GM12878 (cell line): ENCODE measurements at regions not wholly inside any gene's neighbourhood (a gene's known extent, or its start where the extent isn't known, plus 50 kb on each side); places are given as distances from the start of the nearest gene placed in this dataset.

Experiments used
- BHLHE40 ChIP-seq, 2 experiments: fragments of 450-650 bp in 1 of 2; IDR thresholded peaks; 2 replicates each; pipeline ENCODE4 v1.6.1; 2011 to 2017; ENCODE audit warnings: low read depth in 2 of 2, borderline replicate concordance in 1 of 2, improper control_type of control experiment in 1 of 2, low read length in 1 of 2, mild to moderate bottlenecking in 1 of 2
- E2F4 ChIP-seq: IDR thresholded peaks from 2 replicates; pipeline ENCODE4 v1.6.1; 2012; ENCODE audit warnings: low read depth, low read length, improper control_type of control experiment
- EP300 ChIP-seq, 2 experiments: fragments of 150-350 bp in 1 of 2; IDR thresholded peaks; 2 replicates each; pipeline ENCODE4 v1.6.1; 2011 to 2012; ENCODE audit warnings: low read depth in 2 of 2, low read length in 2 of 2, borderline replicate concordance in 1 of 2, improper control_type of control experiment in 1 of 2, inconsistent platforms in 1 of 2; ENCODE audit not compliant: control insufficient read depth in 1 of 2
- EZH2 ChIP-seq: IDR thresholded peaks from 2 replicates; pipeline ENCODE4 v1.6.1; 2012; ENCODE audit warnings: low read depth, mild to moderate bottlenecking, control low read depth, inconsistent platforms, low read length, borderline replicate concordance; ENCODE audit not compliant: control insufficient read depth
- POLR2A ChIP-seq: IDR thresholded peaks from 2 replicates; pipeline ENCODE4 v1.6.1; 2011; ENCODE audit warnings: low read depth, mild to moderate bottlenecking, low read length
- POLR2AphosphoS2 ChIP-seq: IDR thresholded peaks from 2 replicates; pipeline ENCODE4 v1.6.1; 2011; ENCODE audit warnings: low read depth, mild to moderate bottlenecking, low read length, improper control_type of control experiment, moderate library complexity
- RFX5 ChIP-seq: IDR thresholded peaks from 2 replicates; pipeline ENCODE4 v1.6.1; 2011; ENCODE audit warnings: low read depth, low read length, improper control_type of control experiment
- SRF ChIP-seq, 2 experiments: IDR thresholded peaks; 2 replicates each; pipeline ENCODE4 v1.6.1; 2011; ENCODE audit warnings: low read depth in 2 of 2, low read length in 2 of 2, mild to moderate bottlenecking in 1 of 2, moderate library complexity in 1 of 2
- TF ChIP-seq, protein P1 (sequence below), 3 experiments: IDR thresholded peaks in 2 of 3; conservative IDR thresholded peaks in 1 of 3; 2 replicates each; pipeline ENCODE4 v1.5.1; 2011; ENCODE audit warnings: low read depth in 3 of 3, low read length in 3 of 3, mild to moderate bottlenecking in 3 of 3, control low read depth in 2 of 3, moderate library complexity in 2 of 3, inconsistent platforms in 1 of 3, mixed read lengths in 1 of 3; ENCODE audit not compliant: control insufficient read depth in 2 of 3, insufficient read depth in 1 of 3; ENCODE audit errors: extremely low read depth in 1 of 3

GRCh38 chr9:107970726-107971125 lies 481.2 kb upstream of the KLF4 start:
- TF ChIP-seq, protein P1, sequence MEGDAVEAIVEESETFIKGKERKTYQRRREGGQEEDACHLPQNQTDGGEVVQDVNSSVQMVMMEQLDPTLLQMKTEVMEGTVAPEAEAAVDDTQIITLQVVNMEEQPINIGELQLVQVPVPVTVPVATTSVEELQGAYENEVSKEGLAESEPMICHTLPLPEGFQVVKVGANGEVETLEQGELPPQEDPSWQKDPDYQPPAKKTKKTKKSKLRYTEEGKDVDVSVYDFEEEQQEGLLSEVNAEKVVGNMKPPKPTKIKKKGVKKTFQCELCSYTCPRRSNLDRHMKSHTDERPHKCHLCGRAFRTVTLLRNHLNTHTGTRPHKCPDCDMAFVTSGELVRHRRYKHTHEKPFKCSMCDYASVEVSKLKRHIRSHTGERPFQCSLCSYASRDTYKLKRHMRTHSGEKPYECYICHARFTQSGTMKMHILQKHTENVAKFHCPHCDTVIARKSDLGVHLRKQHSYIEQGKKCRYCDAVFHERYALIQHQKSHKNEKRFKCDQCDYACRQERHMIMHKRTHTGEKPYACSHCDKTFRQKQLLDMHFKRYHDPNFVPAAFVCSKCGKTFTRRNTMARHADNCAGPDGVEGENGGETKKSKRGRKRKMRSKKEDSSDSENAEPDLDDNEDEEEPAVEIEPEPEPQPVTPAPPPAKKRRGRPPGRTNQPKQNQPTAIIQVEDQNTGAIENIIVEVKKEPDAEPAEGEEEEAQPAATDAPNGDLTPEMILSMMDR (IDR thresholded peaks at IDR 0.05 in 2 of 3, conservative IDR thresholded peaks at IDR 0.05 in 1 of 3; ENCODE audit: control insufficient read depth in 2 of 3, extremely low read depth in 1 of 3, insufficient read depth in 1 of 3, low read depth in 3 of 3, low read length in 3 of 3): no peak
- no peak for TF ChIP-seq RFX5
- no peak for TF ChIP-seq BHLHE40 (IDR thresholded peaks at IDR 0.05; ENCODE audit: borderline replicate concordance in 1 of 2, low read depth in 2 of 2, low read length in 1 of 2)
- no peak for TF ChIP-seq POLR2AphosphoS2
- TF ChIP-seq EP300 (IDR thresholded peaks at IDR 0.05; ENCODE audit: borderline replicate concordance in 1 of 2, control insufficient read depth in 1 of 2, low read depth in 2 of 2, low read length in 2 of 2): no peak
- TF ChIP-seq POLR2A: no peak
- TF ChIP-seq E2F4: no peak
- TF ChIP-seq EZH2: no peak
- TF ChIP-seq SRF (IDR thresholded peaks at IDR 0.05; ENCODE audit: low read depth in 2 of 2, low read length in 2 of 2): no peak
